ENCODE measurements at regions not wholly inside any gene's neighbourhood (a gene's known extent, or its start where the extent isn't known, plus 50 kb on each side); places are given as distances from the start of the nearest gene placed in this dataset.

DNA sequence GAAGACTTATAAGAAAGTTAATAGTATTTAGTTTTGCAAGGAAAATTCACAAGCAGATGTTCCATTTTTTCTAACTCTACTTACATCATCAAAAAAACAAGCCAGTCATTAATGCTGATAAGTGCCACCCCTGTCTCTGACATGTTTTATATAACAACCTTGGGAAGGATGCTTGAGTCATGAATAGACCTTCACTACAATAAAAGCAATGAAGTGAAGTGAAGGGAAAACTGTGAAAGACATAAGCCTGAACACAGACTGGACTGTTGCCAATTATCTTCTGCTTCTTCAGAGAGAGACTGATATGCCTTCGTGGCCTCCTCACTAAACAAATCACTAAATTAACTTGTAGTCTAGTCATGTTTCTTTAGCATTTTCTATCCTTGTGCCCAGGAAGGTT lies 353.2 kb downstream of the PDHA2 start:
- Mint-ChIP-seq H3K27me3 (ENCODE audit: low read depth, poor library complexity) (peaks cover 3% of the 10 kb centered on the region), H3K9me3 (no peaks in the 10 kb centered on the region), H3K27ac (no peak overlapping the region), H3K4me3 (no peak overlapping the region), H3K36me3 (ENCODE audit: low read depth) (no peaks in the 10 kb centered on the region), H3K4me1 (no peaks in the 10 kb centered on the region)
- TF ChIP-seq, protein P1, sequence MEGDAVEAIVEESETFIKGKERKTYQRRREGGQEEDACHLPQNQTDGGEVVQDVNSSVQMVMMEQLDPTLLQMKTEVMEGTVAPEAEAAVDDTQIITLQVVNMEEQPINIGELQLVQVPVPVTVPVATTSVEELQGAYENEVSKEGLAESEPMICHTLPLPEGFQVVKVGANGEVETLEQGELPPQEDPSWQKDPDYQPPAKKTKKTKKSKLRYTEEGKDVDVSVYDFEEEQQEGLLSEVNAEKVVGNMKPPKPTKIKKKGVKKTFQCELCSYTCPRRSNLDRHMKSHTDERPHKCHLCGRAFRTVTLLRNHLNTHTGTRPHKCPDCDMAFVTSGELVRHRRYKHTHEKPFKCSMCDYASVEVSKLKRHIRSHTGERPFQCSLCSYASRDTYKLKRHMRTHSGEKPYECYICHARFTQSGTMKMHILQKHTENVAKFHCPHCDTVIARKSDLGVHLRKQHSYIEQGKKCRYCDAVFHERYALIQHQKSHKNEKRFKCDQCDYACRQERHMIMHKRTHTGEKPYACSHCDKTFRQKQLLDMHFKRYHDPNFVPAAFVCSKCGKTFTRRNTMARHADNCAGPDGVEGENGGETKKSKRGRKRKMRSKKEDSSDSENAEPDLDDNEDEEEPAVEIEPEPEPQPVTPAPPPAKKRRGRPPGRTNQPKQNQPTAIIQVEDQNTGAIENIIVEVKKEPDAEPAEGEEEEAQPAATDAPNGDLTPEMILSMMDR (IDR thresholded peaks at IDR 0.05) = no peak
- no peak for DNase-seq

DNA sequence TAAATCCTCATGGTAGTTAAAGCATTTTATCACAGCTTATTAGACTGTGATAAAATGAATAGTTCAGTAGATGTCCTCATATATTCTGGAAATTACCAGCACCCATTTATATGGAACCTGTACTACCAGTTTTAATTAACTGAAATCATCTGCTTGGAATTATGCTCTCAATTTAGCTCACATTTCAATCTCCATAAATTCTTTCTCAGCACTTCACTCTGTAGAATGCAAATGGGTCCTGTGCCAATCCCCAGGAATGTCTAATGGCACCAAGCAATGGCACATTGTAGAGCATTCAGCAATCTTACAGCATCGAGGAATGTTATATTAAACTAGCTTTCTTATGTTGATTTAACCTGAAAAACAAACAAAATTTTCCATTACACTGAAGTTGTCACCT lies 355.1 kb downstream of the PDHA2 start:
- H3K4me3 Mint-ChIP-seq = no peak overlapping the region
- no peaks in the 10 kb centered on the region for H3K27me3 Mint-ChIP-seq (ENCODE audit: low read depth, poor library complexity)
- DNase-seq = no peak
- H3K27ac Mint-ChIP-seq = no peak overlapping the region
- no peaks in the 10 kb centered on the region for H3K9me3 Mint-ChIP-seq
- TF ChIP-seq, protein P1 (IDR thresholded peaks at IDR 0.05) = no peak
- no peaks in the 10 kb centered on the region for H3K36me3 Mint-ChIP-seq (ENCODE audit: low read depth)
- H3K4me1 Mint-ChIP-seq = no peaks in the 10 kb centered on the region

DNA sequence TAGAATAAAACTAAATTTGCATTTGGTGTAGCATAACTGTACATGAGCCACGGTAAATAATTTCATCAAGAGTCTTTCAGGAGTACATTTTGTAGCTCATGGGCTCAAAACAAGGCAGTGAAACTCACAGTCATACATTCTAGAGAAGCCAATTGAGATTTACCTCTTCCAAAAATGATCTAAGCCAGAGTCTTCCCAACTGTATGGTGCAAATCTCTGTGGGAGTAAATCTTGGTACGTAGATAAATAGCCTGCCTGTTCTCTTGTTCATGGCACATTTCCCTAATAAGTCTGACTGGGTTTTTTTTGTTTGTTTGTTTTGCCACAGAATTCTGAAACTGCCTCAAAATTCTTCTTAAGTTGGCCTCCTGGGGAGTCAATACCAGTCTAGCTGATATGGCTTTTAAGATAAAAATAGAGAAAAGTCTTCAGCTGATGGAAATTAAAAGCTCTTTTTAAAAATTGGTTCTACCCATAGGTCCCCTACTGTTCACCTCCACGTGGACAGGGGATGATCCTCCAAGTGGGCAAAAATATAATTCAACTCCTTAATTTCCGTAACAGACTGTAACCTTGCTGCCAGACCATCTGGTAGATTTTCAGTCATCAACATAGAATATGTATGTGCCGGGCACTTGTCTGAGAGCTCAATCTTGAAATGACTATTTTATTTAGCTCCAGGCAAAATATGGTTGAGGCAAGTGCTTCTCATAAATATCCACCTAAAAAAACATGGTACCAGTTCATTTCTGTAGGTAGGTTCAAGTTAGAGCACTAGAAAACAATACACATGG lies 365.4 kb downstream of the PDHA2 start:
- Mint-ChIP-seq H3K27me3 (ENCODE audit: low read depth, poor library complexity) (peaks cover 10% of the 10 kb centered on the region), H3K27ac (no peak overlapping the region), H3K36me3 (ENCODE audit: low read depth) (no peaks in the 10 kb centered on the region), H3K4me1 (no peaks in the 10 kb centered on the region), H3K9me3 (no peaks in the 10 kb centered on the region), H3K4me3 (no peak overlapping the region)
- TF ChIP-seq, protein P1 (IDR thresholded peaks at IDR 0.05) = no peak
- DNase-seq = no peak

DNA sequence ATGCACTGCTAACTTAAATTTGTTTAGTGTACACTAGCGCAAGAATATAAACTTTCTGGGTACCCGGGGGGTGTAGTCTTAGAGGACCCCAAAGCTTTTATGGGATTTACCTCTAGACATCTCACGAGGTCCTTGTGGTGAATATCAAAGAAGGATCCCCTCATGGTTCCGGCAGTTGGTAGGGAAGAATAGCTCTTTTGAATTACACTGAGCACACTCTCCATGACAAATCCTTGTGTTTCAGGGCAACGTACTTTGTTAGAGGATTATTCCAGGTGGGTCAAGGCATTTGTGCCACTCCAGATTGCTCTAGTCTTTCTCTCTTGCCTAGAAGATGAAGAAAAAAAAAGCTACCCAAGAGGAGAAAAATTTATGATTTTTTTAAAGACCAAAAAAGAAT lies 387.6 kb downstream of the PDHA2 start:
- Mint-ChIP-seq H3K36me3 (ENCODE audit: low read depth) (no peaks in the 10 kb centered on the region), H3K4me1 (no peaks in the 10 kb centered on the region), H3K27ac (no peak overlapping the region), H3K4me3 (no peak overlapping the region), H3K9me3 (peaks cover 3% of the 10 kb centered on the region), H3K27me3 (ENCODE audit: low read depth, poor library complexity) (no peaks in the 10 kb centered on the region)
- DNase-seq = no peak
- TF ChIP-seq, protein P1 (IDR thresholded peaks at IDR 0.05) = no peak

DNA sequence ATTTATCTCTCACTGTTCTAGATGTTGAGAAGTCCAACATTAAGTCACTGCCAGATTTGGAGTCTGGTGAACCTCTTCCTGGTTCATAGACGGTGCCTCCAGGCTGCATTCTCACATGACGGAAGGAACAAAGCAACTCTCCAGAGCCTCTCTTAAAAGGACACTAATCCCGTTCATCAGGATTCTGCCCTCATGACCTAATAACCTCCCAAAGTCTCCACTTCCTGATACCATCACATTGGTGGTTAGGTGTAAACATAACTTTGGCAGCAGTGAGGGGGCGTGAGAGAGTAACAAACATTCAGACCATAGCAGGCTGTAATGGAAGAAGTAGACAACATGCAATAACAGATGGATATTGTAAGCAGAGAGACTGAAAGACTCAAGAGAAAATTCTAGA lies 388.6 kb downstream of the PDHA2 start:
- no peak overlapping the region for H3K27ac Mint-ChIP-seq
- no peak overlapping the region for H3K4me3 Mint-ChIP-seq
- TF ChIP-seq, protein P1 (IDR thresholded peaks at IDR 0.05) = no peak
- H3K36me3 Mint-ChIP-seq (ENCODE audit: low read depth) = no peaks in the 10 kb centered on the region
- H3K27me3 Mint-ChIP-seq (ENCODE audit: low read depth, poor library complexity) = no peaks in the 10 kb centered on the region
- no peak for DNase-seq
- peaks cover 10% of the 10 kb centered on the region for H3K9me3 Mint-ChIP-seq
- H3K4me1 Mint-ChIP-seq = no peaks in the 10 kb centered on the region

DNA sequence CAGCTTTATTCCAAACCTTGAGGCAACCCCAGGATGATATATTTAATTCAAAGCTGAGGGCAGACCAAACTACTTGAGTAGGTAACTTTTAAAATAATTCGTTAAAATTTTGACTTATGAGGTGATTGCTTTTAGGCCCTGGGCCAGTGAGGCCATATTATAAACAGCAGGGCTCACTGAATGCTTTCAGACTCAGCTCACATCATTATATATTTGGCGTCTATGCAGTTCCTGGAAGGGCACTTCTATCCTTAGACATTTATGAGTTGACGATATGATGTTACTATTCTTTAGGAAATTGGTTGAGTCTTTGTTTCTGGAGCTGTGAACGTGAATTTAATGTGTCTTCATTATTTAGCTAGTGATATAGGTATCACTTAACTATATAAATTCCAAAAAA lies 400.1 kb downstream of the PDHA2 start:
- no peaks in the 10 kb centered on the region for H3K36me3 Mint-ChIP-seq (ENCODE audit: low read depth)
- no peak overlapping the region for H3K27ac Mint-ChIP-seq
- TF ChIP-seq, protein P1 (IDR thresholded peaks at IDR 0.05) = no peak
- H3K9me3 Mint-ChIP-seq = peaks cover 10% of the 10 kb centered on the region
- no peaks in the 10 kb centered on the region for H3K27me3 Mint-ChIP-seq (ENCODE audit: low read depth, poor library complexity)
- DNase-seq = no peak
- H3K4me3 Mint-ChIP-seq = no peak overlapping the region
- no peaks in the 10 kb centered on the region for H3K4me1 Mint-ChIP-seq
